ENCODE measurements at regions not wholly inside any gene's neighbourhood (a gene's known extent, or its start where the extent isn't known, plus 50 kb on each side); places are given as distances from the start of the nearest gene placed in this dataset.

GRCh38 chr4:104716584-104716983 lies 221.9 kb upstream of the CXXC4 start:
- H3K79me2 ChIP-seq (ENCODE audit: control insufficient read depth in 1 of 2, insufficient read depth in 2 of 2, low read length in 2 of 2) = no peaks in the 10 kb centered on the region
- 92% methylated on average over 2 of the region's 2 CpGs; no CpG with 5 or more reads in 1 of the 2 experiments for WGBS, 2 experiments (ENCODE audit: extremely low coverage in 1 of 2, insufficient coverage in 1 of 2, insufficient read length in 1 of 2, insufficient replicate concordance in 2 of 2, low coverage in 1 of 2, low lambda C conversion rate in 2 of 2, missing lambda C conversion rate in 1 of 2)
- TF ChIP-seq ASH2L (IDR thresholded peaks at IDR 0.05; ENCODE audit: low read length) (no peak), SUZ12 (IDR thresholded peaks at IDR 0.05; ENCODE audit: low read length) (no peak), NANOG (IDR thresholded peaks at IDR 0.05; ENCODE audit: insufficient read depth, low read depth, low read length, poor library complexity, severe bottlenecking) (no peak), FOSL1 (IDR thresholded peaks at IDR 0.05; ENCODE audit: insufficient read depth, low read depth, low read length) (no peak), SP1 (IDR thresholded peaks at IDR 0.05; ENCODE audit: low read depth, low read length) (no peak), EP300 (IDR thresholded peaks at IDR 0.05; ENCODE audit: borderline replicate concordance in 1 of 2, low read depth in 2 of 2, low read length in 2 of 2) (no peak), POLR2A (IDR thresholded peaks at IDR 0.05; ENCODE audit: control extremely low read depth in 1 of 2, low read depth in 2 of 2, low read length in 2 of 2) (no peak), BCL11A (IDR thresholded peaks at IDR 0.05; ENCODE audit: low read depth in 2 of 2, low read length in 2 of 2) (no peak)
- no peaks in the 10 kb centered on the region for H3K36me3 ChIP-seq (ENCODE audit: control insufficient read depth in 2 of 4, insufficient read depth in 4 of 4, low read length in 3 of 4)
- H3K23me2 ChIP-seq (ENCODE audit: low read depth, low read length) = no peaks in the 10 kb centered on the region
- no peak overlapping the region for H3K18ac ChIP-seq (ENCODE audit: extremely low read depth, low read length)
- H3K4me2 ChIP-seq (ENCODE audit: insufficient read depth in 1 of 2, low read depth in 2 of 2, low read length in 2 of 2) = no peak overlapping the region
- H3K14ac ChIP-seq (ENCODE audit: insufficient read length) = no peak overlapping the region
- no peaks in the 10 kb centered on the region for H4K20me1 ChIP-seq (replicated peaks in 1 of 2; ENCODE audit: control insufficient read depth in 1 of 2, insufficient read depth in 2 of 2, low read length in 2 of 2)
- no peak overlapping the region for H2AK5ac ChIP-seq (ENCODE audit: low read depth, low read length)
- no peak overlapping the region for H2AFZ ChIP-seq (ENCODE audit: low read length)
- H3K9me3 ChIP-seq (ENCODE audit: insufficient read depth in 2 of 2, low read depth in 1 of 2, low read length in 1 of 2) = no peaks in the 10 kb centered on the region
- H4K5ac ChIP-seq (ENCODE audit: insufficient read length, low read depth, low read length) = no peak overlapping the region
- no peak overlapping the region for H3K23ac ChIP-seq (ENCODE audit: insufficient read length)
- H2BK5ac ChIP-seq (ENCODE audit: low read depth, low read length) = no peak overlapping the region
- FAIRE-seq (no peak), DNase-seq (ENCODE audit: low read depth in 1 of 2, low spot score in 2 of 2) (no peak)
- no peak overlapping the region for H4K91ac ChIP-seq (replicated peaks; ENCODE audit: insufficient read length, low read length)
- H3K27ac ChIP-seq (ENCODE audit: low read depth, low read length) = no peak overlapping the region
- no peaks in the 10 kb centered on the region for H3K79me1 ChIP-seq (ENCODE audit: low read depth, low read length)
- H3K4me1 ChIP-seq (replicated peaks in 1 of 4; ENCODE audit: control insufficient read depth in 3 of 4, insufficient read depth in 4 of 4, low read length in 3 of 4) = no peaks in the 10 kb centered on the region
- no peak overlapping the region for H3K9ac ChIP-seq (replicated peaks in 1 of 4; ENCODE audit: extremely low read depth in 1 of 4, low read depth in 3 of 4, low read length in 3 of 4)
- ChIA-PET CTCF (ENCODE audit: partially characterized antibody) (no interaction called here), POLR2A (ENCODE audit: partially characterized antibody) (no interaction called here)
- no peak overlapping the region for H3K4ac ChIP-seq (replicated peaks; ENCODE audit: insufficient read length, low read depth, low read length)
- H2BK15ac ChIP-seq (ENCODE audit: low read length) = no peak overlapping the region
- H2BK20ac ChIP-seq (ENCODE audit: low read length) = no peak overlapping the region
- no peaks in the 10 kb centered on the region for H3K27me3 ChIP-seq (replicated peaks in 1 of 4; ENCODE audit: control insufficient read depth in 3 of 4, extremely low read depth in 1 of 4, insufficient read depth in 3 of 4, low read length in 3 of 4)
- no peak overlapping the region for H3K4me3 ChIP-seq (ENCODE audit: extremely low read depth in 1 of 4, insufficient read depth in 2 of 4, low read depth in 3 of 4, low read length in 4 of 4)
- no peak overlapping the region for H4K8ac ChIP-seq (ENCODE audit: extremely low read depth, insufficient read depth, low read length)
- H2BK120ac ChIP-seq (replicated peaks; ENCODE audit: low read depth, low read length) = no peak overlapping the region
- H3K56ac ChIP-seq (replicated peaks; ENCODE audit: insufficient read length, low read depth, low read length) = no peak overlapping the region
- H2BK12ac ChIP-seq (ENCODE audit: low read depth, low read length) = no peak overlapping the region

Data from H1 (cell line).